ENCODE measurements at regions not wholly inside any gene's neighbourhood (a gene's known extent, or its start where the extent isn't known, plus 50 kb on each side); places are given as distances from the start of the nearest gene placed in this dataset.

DNA sequence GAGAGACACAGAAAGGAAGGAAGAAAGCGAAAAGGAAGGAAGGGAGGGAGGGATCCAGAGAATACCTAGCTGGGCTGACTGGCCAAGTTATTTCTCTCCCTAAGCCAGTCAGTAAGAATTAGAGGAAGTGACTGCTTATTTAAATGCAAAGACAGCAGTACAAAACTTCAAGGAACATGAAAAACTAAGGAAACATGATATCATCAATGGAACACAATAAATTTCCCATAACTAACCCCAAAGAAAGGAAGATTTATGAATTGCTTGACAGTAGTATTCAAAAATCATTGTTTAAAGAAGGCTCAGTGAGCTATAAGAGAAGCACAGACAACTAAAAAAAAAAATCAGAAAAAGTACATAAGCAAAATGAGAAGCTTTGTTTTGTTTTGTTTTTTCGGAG, 252.3 kb upstream of the SASH1 start:
- TF ChIP-seq POLR2A (IDR thresholded peaks at IDR 0.05) = no peak
- TF ChIP-seq, protein P1, sequence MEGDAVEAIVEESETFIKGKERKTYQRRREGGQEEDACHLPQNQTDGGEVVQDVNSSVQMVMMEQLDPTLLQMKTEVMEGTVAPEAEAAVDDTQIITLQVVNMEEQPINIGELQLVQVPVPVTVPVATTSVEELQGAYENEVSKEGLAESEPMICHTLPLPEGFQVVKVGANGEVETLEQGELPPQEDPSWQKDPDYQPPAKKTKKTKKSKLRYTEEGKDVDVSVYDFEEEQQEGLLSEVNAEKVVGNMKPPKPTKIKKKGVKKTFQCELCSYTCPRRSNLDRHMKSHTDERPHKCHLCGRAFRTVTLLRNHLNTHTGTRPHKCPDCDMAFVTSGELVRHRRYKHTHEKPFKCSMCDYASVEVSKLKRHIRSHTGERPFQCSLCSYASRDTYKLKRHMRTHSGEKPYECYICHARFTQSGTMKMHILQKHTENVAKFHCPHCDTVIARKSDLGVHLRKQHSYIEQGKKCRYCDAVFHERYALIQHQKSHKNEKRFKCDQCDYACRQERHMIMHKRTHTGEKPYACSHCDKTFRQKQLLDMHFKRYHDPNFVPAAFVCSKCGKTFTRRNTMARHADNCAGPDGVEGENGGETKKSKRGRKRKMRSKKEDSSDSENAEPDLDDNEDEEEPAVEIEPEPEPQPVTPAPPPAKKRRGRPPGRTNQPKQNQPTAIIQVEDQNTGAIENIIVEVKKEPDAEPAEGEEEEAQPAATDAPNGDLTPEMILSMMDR (IDR thresholded peaks at IDR 0.05) = no peak

All from body of pancreas (tissue), 4 donors.